ENCODE measurements at regions not wholly inside any gene's neighbourhood (a gene's known extent, or its start where the extent isn't known, plus 50 kb on each side); places are given as distances from the start of the nearest gene placed in this dataset.

GRCh38 chr11:112625814-112626213 is 335.4 kb upstream of the NCAM1 start:
- TF ChIP-seq, protein P1, sequence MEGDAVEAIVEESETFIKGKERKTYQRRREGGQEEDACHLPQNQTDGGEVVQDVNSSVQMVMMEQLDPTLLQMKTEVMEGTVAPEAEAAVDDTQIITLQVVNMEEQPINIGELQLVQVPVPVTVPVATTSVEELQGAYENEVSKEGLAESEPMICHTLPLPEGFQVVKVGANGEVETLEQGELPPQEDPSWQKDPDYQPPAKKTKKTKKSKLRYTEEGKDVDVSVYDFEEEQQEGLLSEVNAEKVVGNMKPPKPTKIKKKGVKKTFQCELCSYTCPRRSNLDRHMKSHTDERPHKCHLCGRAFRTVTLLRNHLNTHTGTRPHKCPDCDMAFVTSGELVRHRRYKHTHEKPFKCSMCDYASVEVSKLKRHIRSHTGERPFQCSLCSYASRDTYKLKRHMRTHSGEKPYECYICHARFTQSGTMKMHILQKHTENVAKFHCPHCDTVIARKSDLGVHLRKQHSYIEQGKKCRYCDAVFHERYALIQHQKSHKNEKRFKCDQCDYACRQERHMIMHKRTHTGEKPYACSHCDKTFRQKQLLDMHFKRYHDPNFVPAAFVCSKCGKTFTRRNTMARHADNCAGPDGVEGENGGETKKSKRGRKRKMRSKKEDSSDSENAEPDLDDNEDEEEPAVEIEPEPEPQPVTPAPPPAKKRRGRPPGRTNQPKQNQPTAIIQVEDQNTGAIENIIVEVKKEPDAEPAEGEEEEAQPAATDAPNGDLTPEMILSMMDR (IDR thresholded peaks at IDR 0.05), result no peak
- no peak for TF ChIP-seq ZFX (IDR thresholded peaks at IDR 0.05; ENCODE audit: borderline replicate concordance)
